WI38 (cell line): ENCODE measurements at regions not wholly inside any gene's neighbourhood (a gene's known extent, or its start where the extent isn't known, plus 50 kb on each side); places are given as distances from the start of the nearest gene placed in this dataset.

Source experiments
- H3K4me3 ChIP-seq: 2 replicates; pipeline ENCODE4 v1.5.1; 2011; ENCODE audit warnings: low read depth, mild to moderate bottlenecking, control low read depth, low read length
- CTCF ChIP-seq: IDR thresholded peaks from 2 replicates; pipeline ENCODE4 v1.5.1; 2012; ENCODE audit warnings: low read depth, mild to moderate bottlenecking, control low read depth, low read length

GRCh38 chr11:70538641-70539359, 140.5 kb downstream of the CTTN start:
- no peak for TF ChIP-seq CTCF

GRCh38 chr11:70539360-70540095, 141.2 kb downstream of the CTTN start:
- no peak for TF ChIP-seq CTCF
- no peak overlapping the region for H3K4me3 ChIP-seq

More at GRCh38 chr11:70538641-70539359, 140.5 kb downstream of the CTTN start:
- no peak overlapping the region for H3K4me3 ChIP-seq

GRCh38 chr11:70540196-70540595, 141.9 kb downstream of the CTTN start:
- no peak overlapping the region for H3K4me3 ChIP-seq
- no peak for TF ChIP-seq CTCF

- no peak overlapping the region for H3K4me3 ChIP-seq
- TF ChIP-seq CTCF = no peak
These were observed 142.8 kb downstream of the CTTN start for GRCh38 chr11:70541176-70541575.

- no peak overlapping the region for H3K4me3 ChIP-seq
- no peak for TF ChIP-seq CTCF
These were observed 143.4 kb downstream of the CTTN start for GRCh38 chr11:70541699-70542098.

- no peak for TF ChIP-seq CTCF
- H3K4me3 ChIP-seq = no peak overlapping the region
These were observed 144.1 kb downstream of the CTTN start for GRCh38 chr11:70542406-70542805.

GRCh38 chr11:70542811-70543210, 144.5 kb downstream of the CTTN start:
- H3K4me3 ChIP-seq = no peak overlapping the region
- TF ChIP-seq CTCF = no peak
